NCI-H2081 treated with DMSO at 0.1 percent for 48 hours (cell line): ENCODE measurements at regions not wholly inside any gene's neighbourhood (a gene's known extent, or its start where the extent isn't known, plus 50 kb on each side); places are given as distances from the start of the nearest gene placed in this dataset.

Source experiments
- DNase-seq: peaks from one replicate; lab custom pipeline; 2025; lab: John Stamatoyannopoulos, UW

GRCh38 chr14:37894463-37894862 is 299.0 kb downstream of the TTC6 start:
- DNase-seq: no peak

- DNase-seq: no peak
Observed at GRCh38 chr14:37899365-37899764, 303.9 kb downstream of the TTC6 start.

DNA sequence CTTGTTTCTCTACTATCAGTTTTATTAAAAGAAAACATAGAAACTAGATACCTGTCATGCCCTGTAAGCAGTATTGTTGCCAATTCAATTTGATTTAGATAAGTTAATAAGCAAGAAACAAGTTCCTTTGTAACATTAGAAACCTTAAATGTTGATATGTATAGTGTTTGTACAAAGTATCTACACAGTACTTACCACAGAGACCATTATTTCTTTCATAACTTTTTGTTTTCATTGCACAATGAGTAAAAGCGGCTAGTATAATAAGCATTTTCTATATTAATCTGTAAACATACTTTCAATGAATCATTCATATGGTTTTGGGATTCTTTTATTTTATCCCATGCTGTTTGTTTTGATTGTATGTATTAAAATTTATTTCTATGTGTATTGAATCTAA is 305.1 kb downstream of the TTC6 start:
- no peak for DNase-seq

DNA sequence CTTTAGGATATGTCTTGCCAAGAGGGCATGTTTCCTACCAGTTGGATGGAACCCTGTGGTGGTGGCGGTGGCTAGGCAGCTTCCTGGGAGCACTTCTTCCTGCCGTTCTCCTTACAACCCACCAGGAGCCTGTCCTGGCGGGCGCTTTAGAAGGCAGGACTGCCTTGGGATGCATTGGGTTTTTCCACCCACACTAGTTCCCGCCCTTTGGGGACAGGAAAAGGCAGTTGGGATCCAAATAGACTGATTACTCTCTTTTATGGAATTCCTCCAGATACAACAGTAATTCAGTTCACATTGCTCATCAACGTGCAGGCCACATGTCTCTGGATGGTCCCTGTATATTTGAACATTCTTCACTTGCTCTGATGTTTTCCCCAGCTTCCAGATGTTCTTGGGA is 305.7 kb upstream of the SSTR1 start:
- DNase-seq: no peak

- DNase-seq: peak; percentile 19
Observed at GRCh38 chr14:37903343-37904191, 304.1 kb upstream of the SSTR1 start.

- no peak for DNase-seq
Observed at GRCh38 chr14:37924622-37925021, 283.1 kb upstream of the SSTR1 start.

DNA sequence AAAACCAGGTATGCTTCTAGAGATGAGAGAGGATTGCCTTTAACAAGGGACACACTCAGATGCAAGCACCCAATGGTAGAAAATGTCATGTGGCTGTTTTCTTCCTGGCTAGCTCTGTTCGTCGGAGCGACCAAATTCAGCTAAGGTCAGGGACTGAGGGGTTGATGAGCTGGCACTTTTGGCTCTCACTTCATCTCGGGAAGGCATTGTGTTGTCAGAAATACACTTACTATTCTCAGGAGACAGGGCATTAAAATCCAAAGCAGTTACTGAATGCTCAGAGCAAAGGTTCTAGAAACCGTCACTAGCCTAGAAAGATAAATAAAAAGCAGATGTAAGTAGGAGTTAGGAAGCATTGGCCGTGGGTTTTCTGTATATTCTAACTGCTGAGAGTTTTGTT is 275.7 kb upstream of the SSTR1 start:
- DNase-seq: no peak

GRCh38 chr14:37932481-37932880 is 275.2 kb upstream of the SSTR1 start:
- DNase-seq: no peak

GRCh38 chr14:37936971-37937370 is 270.7 kb upstream of the SSTR1 start:
- no peak for DNase-seq

DNA sequence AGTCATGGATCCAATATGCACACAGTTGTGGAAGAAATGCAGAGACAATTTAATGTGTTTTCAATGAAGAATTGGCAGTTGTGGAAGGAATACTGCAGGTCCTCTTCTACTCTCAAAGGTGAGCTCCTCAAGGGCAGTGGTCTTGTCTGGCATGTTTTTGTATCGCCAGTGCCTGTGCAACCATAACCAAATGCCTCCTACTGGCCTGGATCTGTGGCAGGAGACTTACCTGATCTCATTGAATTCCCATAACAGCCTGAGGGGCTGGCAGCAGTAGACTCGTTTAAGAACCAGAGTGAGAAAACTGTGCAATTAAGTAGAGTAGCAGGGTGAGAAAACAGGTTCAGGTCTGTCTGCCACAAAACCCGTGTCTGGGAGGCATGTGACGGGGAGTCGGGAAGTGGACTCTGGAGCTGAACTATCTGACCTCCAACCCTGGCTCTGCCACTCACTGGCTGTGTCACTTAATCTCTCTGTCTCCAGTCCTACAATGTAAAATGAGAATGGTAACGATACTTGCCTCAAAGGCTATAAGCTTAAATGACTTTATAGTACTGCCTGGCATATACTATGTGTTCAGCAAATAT is 268.2 kb upstream of the SSTR1 start:
- no peak for DNase-seq

DNA sequence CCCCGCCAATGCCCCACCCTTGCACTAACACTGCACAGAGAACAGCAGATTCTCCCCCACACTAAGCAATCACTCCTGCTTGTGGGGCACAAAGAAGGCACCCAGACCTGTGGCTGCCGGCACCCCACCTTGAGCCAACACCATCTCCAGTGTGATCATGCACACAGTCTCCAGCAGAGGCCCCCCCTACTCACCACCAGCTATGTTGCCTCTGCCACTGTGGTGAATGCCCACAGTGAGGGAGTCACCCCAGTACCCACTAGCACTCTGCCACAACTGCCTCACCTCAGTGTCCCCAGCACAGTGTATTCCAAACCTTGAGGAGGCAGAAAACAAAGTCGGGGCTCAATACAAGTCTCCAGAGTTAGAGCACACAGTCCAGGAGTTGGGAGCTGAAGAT is 261.7 kb upstream of the SSTR1 start:
- no peak for DNase-seq

GRCh38 chr14:37946819-37947218 is 260.9 kb upstream of the SSTR1 start:
- DNase-seq: no peak

- no peak for DNase-seq
Observed at GRCh38 chr14:37948266-37948665, 259.4 kb upstream of the SSTR1 start.

DNA sequence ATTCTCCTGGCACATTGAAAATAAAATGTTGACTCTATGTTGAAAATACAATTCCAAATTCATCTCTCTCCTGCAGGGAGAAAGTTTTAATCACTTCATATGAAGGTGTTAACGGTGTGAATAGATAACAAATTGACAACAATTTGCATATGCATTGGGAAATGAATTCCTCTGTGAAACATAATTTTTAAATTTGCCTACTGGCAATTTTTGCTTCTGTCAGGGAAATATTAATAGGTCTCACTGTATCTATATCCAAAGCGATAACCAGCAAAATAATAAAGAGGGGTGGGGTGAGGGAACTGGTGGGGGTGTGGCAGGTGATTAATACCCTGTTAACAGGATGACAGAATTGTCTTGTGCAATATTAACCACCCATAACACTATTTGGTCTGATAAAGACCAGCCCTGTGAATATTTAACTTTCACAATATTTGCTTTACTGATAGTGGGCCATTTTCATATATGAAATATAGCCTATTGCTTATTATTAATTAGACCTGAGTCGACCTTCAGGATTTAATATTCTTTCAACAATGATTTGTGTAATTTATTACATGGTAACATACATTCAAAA is 239.0 kb upstream of the SSTR1 start:
- no peak for DNase-seq

GRCh38 chr14:37969511-37969979 is 238.2 kb upstream of the SSTR1 start:
- no peak for DNase-seq

DNA sequence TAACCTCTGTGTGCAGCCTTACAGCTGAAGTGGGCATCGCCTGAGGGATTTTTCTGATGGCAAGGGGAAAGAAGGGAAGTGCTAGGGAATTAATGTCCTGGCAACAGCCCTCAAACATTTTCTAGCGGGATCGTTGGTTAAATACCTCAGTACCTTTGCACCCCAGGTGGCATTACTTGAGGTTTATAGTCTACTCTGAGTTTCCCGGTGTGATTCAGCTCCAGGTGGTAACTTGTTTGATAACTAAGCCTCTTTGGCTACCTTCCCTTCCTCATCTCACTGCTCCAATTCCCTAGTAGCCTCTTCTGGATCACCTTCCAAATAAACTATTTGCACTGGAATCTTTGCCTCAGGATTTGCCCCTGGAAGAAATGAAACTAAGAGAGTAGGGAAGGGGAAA is 237.0 kb upstream of the SSTR1 start:
- no peak for DNase-seq

DNA sequence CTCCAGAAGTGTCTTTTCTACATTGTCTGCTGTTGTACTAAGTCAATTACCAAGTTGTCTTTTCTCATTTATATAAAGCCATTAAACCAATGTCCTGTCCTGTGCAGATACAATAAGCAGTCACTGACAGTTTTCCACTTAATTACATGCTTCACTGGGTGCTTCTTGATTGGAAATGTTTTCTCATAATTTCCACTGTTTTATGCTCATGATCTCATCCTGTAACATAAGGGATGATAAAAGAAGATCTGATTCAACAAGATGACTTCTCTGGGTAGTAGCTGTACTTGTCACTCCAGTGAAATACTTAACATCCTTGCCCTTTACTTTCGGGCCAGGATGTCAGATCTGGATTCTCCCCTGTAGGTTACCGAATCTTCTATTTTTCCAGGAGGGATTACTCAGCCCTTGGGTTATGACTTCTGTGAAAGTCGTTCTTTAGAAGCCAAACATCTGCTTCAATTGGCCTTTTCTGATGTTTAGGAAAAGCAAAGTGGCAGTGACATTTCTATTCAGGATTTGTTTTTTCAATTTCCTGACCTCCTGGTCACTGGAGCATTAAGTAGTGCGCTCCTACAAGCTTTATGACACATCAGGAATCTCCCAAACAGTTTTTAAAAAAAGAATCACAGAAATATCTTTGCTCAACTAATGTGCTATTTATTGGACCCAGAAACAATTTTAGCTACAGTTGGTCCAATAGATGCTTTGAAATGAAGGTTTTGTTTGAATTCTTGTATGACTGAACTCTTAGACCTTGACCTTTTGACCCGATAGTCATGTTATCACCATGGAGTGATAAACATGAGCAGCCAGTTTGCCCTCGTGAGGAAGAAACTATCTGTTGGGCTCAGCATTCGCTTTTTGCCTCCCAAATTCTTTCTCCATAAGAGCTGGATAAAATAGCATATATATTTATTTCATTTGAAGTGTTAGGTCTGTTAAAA is 234.5 kb upstream of the SSTR1 start:
- DNase-seq: no peak

GRCh38 chr14:37974421-37974820 is 233.3 kb upstream of the SSTR1 start:
- DNase-seq: no peak

- no peak for DNase-seq
Observed at GRCh38 chr14:37977481-37977880, 230.2 kb upstream of the SSTR1 start.

- no peak for DNase-seq
Observed at GRCh38 chr14:37985826-37986470, 221.8 kb upstream of the SSTR1 start.

GRCh38 chr14:37988472-37988871 is 219.2 kb upstream of the SSTR1 start:
- no peak for DNase-seq

DNA sequence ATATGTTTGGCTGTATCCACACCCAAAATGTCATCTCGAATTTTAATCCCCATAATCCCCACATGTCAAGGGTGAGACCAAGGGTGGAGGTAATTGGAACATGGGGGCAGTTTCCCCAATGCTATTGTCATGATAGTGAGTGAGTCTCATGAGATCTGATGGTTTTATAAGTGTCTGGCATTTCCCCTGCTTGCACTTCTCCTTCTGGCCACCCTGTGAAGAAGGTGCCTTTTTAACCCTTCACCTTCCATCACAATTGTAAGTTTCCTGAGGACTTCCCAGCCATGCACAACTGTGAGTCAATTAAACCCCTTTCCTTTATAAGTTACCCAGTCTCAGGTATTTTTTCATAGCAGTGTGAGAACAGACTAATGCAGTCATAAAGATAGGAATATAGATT is 216.7 kb upstream of the SSTR1 start:
- DNase-seq: no peak
